SU-DHL-6 (cell line): ENCODE measurements at regions not wholly inside any gene's neighbourhood (a gene's known extent, or its start where the extent isn't known, plus 50 kb on each side); places are given as distances from the start of the nearest gene placed in this dataset.
"Not testable (repeated sequence)": the region's sequence is repeated elsewhere in the genome, so short reads cannot be mapped to it uniquely, and the experiment has no call there.

ENCODE experiments used
- H2AFZ ChIP-seq: fragments of 200-600 bp; sonication (generic); 2 replicates; pipeline ENCODE4 v1.6.1; 2014; ENCODE audit warnings: low read depth, mild to moderate bottlenecking, moderate library complexity, mixed read lengths, antibody characterized with exemption, low read length; ENCODE audit not compliant: severe bottlenecking
- H3F3A ChIP-seq: fragments of 200-600 bp; shearing (Covaris generic); 2 replicates; pipeline ENCODE4 v1.6.0; 2016; ENCODE audit warnings: antibody characterized with exemption, mild to moderate bottlenecking; ENCODE audit not compliant: insufficient read depth
- H3K27ac ChIP-seq: fragments of 200-600 bp; sonication (generic); 2 replicates; pipeline ENCODE4 v1.5.1; 2016; ENCODE audit warnings: low read depth, mild to moderate bottlenecking, low read length, moderate library complexity, mixed read lengths
- H3K27me3 ChIP-seq: fragments of 200-600 bp; sonication (generic), shearing (Covaris generic); 2 replicates; pipeline ENCODE4 v1.6.0; 2014; ENCODE audit warnings: mild to moderate bottlenecking, low read length
- H3K36me3 ChIP-seq: fragments of 200-600 bp; sonication (generic); 2 replicates; pipeline ENCODE4 v1.6.1; 2014; ENCODE audit warnings: mild to moderate bottlenecking, low read length, mixed read lengths
- H3K4me2 ChIP-seq: fragments of 300-600, 200-600 bp; shearing (Covaris generic), sonication (generic); 2 replicates; pipeline ENCODE4 v1.6.0; 2014; ENCODE audit warnings: low read length, low read depth, mild to moderate bottlenecking; ENCODE audit not compliant: poor library complexity, severe bottlenecking
- H3K4me3 ChIP-seq: fragments of 200-600 bp; sonication (generic); 2 replicates; pipeline ENCODE4 v1.5.1; 2014; ENCODE audit warnings: antibody characterized with exemption, low read length, mild to moderate bottlenecking, mixed read lengths; ENCODE audit not compliant: insufficient read depth, poor library complexity, severe bottlenecking
- H3K79me2 ChIP-seq: fragments of 200-600 bp; sonication (generic); 2 replicates; pipeline ENCODE4 v1.6.1; 2014; ENCODE audit warnings: mild to moderate bottlenecking, low read length, moderate library complexity; ENCODE audit not compliant: insufficient read depth
- H3K9ac ChIP-seq: fragments of 200-600 bp; sonication (generic); 2 replicates; pipeline ENCODE4 v1.7.0; 2014; ENCODE audit warnings: mild to moderate bottlenecking, low read length
- H3K9me2 ChIP-seq: fragments of 200-600 bp; sonication (generic); replicated peaks from 2 replicates; pipeline ENCODE4 v1.6.1; 2014; ENCODE audit warnings: low read length; ENCODE audit not compliant: insufficient read depth
- H3K9me3 ChIP-seq: fragments of 200-600 bp; sonication (generic); 2 replicates; pipeline ENCODE4 v1.6.1; 2014; ENCODE audit warnings: low read length, mixed read lengths; ENCODE audit not compliant: insufficient read depth
- H4K20me1 ChIP-seq: fragments of 200-600 bp; sonication (generic); 2 replicates; pipeline ENCODE4 v1.6.1; 2014; ENCODE audit warnings: low read depth, mild to moderate bottlenecking, antibody characterized with exemption, low read length, moderate library complexity, mixed read lengths
- CTCF ChIP-seq: fragments of 200-600 bp; sonication (generic); IDR thresholded peaks from one replicate; pipeline ENCODE4 v1.5.1; 2017; ENCODE audit warnings: antibody characterized with exemption, mild to moderate bottlenecking, low read length, moderate library complexity; ENCODE audit not compliant: insufficient read depth, poor library complexity, severe bottlenecking
- EZH2phosphoT487 ChIP-seq: fragments of 200-600 bp; sonication (generic), shearing (Covaris generic); conservative IDR thresholded peaks from 2 replicates; pipeline ENCODE4 v1.6.1; 2018; ENCODE audit warnings: mild to moderate bottlenecking, antibody characterized with exemption, low read length, moderate library complexity, mixed read lengths

GRCh38 chr3:105984837-105985236 lies 116.0 kb upstream of the CBLB start:
- H2AFZ ChIP-seq = no peak overlapping the region
- no peaks in the 10 kb centered on the region for H3K27me3 ChIP-seq
- no peak overlapping the region for H3K4me2 ChIP-seq
- no peaks in the 10 kb centered on the region for H3F3A ChIP-seq
- no peaks in the 10 kb centered on the region for H3K79me2 ChIP-seq
- H3K9me2 ChIP-seq = no peaks in the 10 kb centered on the region
- H3K4me3 ChIP-seq = no peak overlapping the region
- no peak overlapping the region for H3K27ac ChIP-seq
- no peak for TF ChIP-seq EZH2phosphoT487
- TF ChIP-seq CTCF = no peak
- peaks cover 14% of the 10 kb centered on the region; the same call in 1 of the 2 replicates for H3K9me3 ChIP-seq
- no peak overlapping the region for H3K9ac ChIP-seq
- no peaks in the 10 kb centered on the region; the same call in 1 of the 2 replicates for H3K36me3 ChIP-seq
- H4K20me1 ChIP-seq = no peaks in the 10 kb centered on the region

- H3K4me2 ChIP-seq, H3K36me3 ChIP-seq, H3K27me3 ChIP-seq, H3K4me3 ChIP-seq, H4K20me1 ChIP-seq, H2AFZ ChIP-seq, H3F3A ChIP-seq, H3K9me2 ChIP-seq, H3K27ac ChIP-seq, H3K79me2 ChIP-seq, H3K9ac ChIP-seq: not testable (repeated sequence)
- peaks cover 17% of the 10 kb centered on the region; the same call in 1 of the 2 replicates for H3K9me3 ChIP-seq
Observed at GRCh38 chr3:105986343-105986742, 117.5 kb upstream of the CBLB start.

GRCh38 chr3:105987809-105988208 lies 119.0 kb upstream of the CBLB start:
- Histone ChIP-seq H3K9me2 (no peaks in the 10 kb centered on the region), H3K36me3 (no peaks in the 10 kb centered on the region; the same call in 1 of the 2 replicates), H3K4me3 (no peak overlapping the region), H3K4me2 (no peak overlapping the region), H3F3A (no peaks in the 10 kb centered on the region), H3K79me2 (no peaks in the 10 kb centered on the region), H3K9ac (no peak overlapping the region), H2AFZ (no peak overlapping the region), H3K9me3 (peaks cover 12% of the 10 kb centered on the region; the same call in 1 of the 2 replicates), H3K27ac (no peak overlapping the region), H4K20me1 (no peaks in the 10 kb centered on the region), H3K27me3 (no peaks in the 10 kb centered on the region)
- no peak for TF ChIP-seq EZH2phosphoT487
- no peak for TF ChIP-seq CTCF

- Histone ChIP-seq H3K79me2 (no peaks in the 10 kb centered on the region), H3K9me3 (0 out of 2 replicates have a peak, but pooled peaks cover 8% of the 10 kb centered on the region), H3K9ac (no peak overlapping the region), H3K4me3 (no peak overlapping the region), H2AFZ (no peak overlapping the region), H3K27ac (no peak overlapping the region), H4K20me1 (no peaks in the 10 kb centered on the region), H3K36me3 (no peaks in the 10 kb centered on the region; the same call in 1 of the 2 replicates), H3K27me3 (no peaks in the 10 kb centered on the region), H3K9me2 (no peaks in the 10 kb centered on the region), H3F3A (no peaks in the 10 kb centered on the region), H3K4me2 (no peak overlapping the region)
- no peak for TF ChIP-seq CTCF
- TF ChIP-seq EZH2phosphoT487 = no peak
Observed at GRCh38 chr3:105988540-105989212, 119.9 kb upstream of the CBLB start.
